Epidermal melanocyte (primary cell): ENCODE measurements at regions not wholly inside any gene's neighbourhood (a gene's known extent, or its start where the extent isn't known, plus 50 kb on each side); places are given as distances from the start of the nearest gene placed in this dataset.

ENCODE experiments used
- DNase-seq: peaks from one replicate; pipeline ENCODE4 v3.0.0; 2011; ENCODE audit warnings: low spot score; ENCODE audit not compliant: insufficient read length

GRCh38 chr18:75618146-75618545 is 190.6 kb upstream of the SMIM21 start:
- DNase-seq, result no peak

- DNase-seq, result no peak
Measured at GRCh38 chr18:75612456-75612855, 185.0 kb upstream of the SMIM21 start.

DNA sequence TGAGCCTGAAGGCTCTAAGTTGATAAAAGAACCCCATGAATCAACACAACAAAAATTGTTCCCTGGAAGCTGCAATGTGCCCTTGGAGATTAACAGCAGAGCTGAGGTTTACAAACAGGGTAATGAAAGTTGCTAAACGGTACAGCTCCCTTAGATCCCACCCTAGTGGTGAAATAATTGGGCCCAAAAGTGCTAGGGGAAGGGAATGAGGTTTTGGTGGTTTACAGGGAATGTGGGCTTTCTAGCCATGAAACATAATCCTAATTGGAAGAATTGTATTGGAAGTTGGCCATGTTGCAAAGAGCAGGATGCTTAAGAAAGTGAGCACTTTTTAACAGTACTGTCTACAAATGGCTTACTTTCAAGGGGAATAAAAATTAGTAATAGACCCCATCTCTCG is 180.2 kb upstream of the SMIM21 start:
- no peak for DNase-seq

DNA sequence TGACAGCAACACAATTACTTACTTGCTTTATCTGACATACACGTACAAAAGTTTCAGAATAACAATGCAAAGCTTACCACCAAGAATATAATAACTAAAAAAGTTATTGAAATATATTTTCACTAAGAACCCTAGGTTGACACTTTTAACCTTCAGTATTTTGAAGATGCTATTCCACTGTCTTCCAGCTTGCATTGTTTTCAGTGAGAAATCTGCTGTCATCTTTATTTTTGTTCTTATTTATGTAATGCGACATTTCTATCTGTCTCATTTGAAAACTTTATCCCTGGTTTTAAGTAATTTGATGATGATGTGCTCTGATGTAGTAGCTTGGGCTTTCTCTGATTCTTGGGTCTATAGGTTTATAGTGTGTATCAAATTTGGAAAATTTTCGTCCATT is 165.0 kb upstream of the SMIM21 start:
- DNase-seq, result no peak

DNA sequence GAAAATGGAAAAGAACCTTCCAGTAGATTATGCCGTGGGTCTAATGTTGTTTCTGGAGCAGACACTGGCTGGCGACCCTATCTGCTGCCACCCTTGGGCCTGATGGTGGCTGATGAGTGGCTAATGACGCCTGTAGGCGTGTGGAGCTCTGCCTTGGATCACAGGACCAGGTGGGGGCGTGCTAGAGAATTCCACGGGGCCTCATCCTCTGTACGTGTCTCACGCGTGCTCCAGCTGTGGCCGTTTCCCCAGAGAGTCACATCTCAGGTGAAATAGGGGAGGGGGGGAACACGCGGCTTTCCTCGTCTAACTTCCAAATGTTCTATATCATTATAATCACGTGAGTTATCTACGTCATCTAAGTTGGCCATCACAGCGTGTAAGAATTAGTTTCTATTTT is 160.9 kb upstream of the SMIM21 start:
- no peak for DNase-seq

- no peak for DNase-seq
Measured at GRCh38 chr18:75587131-75587530, 159.6 kb upstream of the SMIM21 start.

DNA sequence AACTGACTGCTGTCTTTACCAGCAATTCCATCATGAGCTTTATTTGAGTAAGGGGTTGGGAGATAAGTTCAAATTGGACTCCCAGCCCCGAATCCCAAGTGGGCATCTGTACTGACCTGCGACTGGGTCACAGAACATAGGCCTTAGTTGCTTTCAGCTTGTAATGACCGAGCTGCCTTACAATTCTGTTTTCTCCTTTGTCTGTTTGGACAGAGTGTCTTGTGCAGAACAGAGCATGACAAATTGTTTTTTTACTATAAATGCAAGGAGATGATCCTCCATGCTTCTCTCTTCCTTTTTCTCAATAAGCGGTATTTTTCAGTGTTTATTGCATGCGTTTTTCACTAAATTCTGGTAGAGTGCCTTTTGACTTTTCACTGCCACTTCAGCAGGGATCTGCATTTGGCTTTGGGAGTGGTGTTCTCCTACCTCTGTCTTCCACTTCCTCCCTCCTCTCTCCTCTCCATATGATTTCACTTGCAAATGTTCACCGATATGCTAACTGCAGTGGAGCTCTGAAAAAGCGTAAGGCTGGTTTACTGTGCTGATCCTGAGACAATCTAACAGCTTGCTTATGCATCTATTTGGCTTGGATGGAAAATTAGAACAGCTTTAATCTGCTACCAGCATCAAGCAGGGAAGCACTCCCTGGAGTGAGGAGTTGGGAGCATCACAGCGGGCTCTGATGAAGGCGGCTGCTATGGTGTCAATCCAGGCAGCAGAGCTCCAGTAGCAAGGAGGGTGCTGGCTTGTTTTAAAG is 158.8 kb upstream of the SMIM21 start:
- no peak for DNase-seq

GRCh38 chr18:75582940-75583339 is 155.4 kb upstream of the SMIM21 start:
- no peak for DNase-seq

- no peak for DNase-seq
Measured at GRCh38 chr18:75582406-75582821, 154.9 kb upstream of the SMIM21 start.

DNA sequence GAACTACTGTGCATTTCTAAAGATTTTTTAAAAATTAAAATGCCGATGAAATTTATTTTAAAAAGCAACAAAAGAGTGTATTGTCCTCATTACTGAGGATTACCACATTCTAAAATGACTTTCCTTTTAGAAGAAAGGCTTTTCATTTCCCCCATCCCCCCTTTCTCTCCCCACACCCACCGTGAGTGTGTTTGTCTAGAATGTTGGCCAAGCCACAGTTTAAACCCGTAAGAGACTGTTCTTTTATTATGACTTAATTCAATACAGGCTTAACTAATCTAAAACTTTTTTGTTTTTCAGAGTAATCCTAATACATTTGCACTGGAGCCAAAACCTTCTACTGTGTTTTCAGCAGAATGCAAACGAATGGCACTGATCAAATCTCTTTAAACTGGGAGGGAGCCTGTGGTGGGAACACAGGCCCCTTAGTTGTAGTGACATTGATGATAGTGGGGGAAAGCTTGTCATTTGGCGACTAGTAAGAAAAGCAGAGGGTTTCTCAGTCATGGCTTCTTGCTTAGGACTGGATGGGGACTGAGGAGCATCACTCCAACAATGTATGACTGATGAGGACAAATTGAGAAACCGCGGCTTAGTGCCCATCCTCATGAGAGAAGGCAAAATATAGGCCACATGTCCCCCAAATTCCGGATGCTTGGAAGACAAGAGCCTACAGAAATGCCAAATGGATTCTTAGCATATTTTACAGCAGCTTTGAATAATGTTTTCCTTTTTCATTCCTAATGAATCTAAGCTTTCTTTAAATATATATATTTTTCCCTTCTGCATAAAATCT is 154.0 kb upstream of the SMIM21 start:
- DNase-seq, result no peak

- DNase-seq, result no peak
Measured at GRCh38 chr18:75574187-75574586, 146.7 kb upstream of the SMIM21 start.

- DNase-seq, result no peak
Measured at GRCh38 chr18:75563150-75563549, 135.6 kb upstream of the SMIM21 start.

DNA sequence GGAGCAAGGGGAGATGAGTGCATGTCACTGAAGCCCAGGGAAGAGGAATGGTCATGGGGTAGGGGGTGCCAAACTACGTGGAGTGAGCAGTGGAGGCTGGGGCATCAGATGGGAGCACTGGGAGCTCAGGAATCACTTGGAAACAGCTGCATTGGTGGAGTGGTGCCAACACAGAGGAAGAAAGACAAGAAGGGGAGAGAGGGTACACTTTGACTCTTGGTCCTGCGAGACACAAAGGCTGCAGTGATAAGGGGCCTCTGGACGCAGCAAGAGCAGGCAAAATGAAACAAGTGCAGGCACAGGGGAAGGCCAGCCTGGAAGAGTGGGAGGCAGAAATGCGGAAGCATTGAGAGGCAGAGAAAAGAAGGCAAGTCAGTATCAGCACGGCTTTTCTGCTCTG is 134.7 kb upstream of the SMIM21 start:
- DNase-seq, result no peak

- no peak for DNase-seq
Measured at GRCh38 chr18:75558790-75559189, 131.3 kb upstream of the SMIM21 start.

GRCh38 chr18:75556841-75557240 is 129.3 kb upstream of the SMIM21 start:
- DNase-seq, result no peak

GRCh38 chr18:75554644-75555185 is 127.2 kb upstream of the SMIM21 start:
- no peak for DNase-seq

DNA sequence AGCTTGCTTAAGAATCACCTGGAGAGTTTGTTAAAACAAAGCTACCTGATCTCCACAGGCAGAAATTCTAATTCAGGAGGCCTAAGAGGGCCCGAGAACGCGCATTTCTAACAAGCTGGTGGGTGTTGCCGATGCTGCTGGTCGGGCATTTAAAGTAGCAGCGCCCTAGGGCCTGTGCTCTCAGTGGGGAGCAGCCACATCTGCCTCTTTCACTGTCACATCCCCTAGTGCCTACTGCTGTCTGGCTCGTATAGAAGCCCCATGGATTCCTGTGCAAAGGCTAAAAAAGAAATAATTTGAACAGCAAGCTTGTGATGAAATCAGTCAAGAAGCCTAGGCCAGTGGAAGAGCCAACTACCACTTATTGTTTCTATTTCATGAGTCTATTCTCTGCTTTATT is 126.7 kb upstream of the SMIM21 start:
- no peak for DNase-seq

DNA sequence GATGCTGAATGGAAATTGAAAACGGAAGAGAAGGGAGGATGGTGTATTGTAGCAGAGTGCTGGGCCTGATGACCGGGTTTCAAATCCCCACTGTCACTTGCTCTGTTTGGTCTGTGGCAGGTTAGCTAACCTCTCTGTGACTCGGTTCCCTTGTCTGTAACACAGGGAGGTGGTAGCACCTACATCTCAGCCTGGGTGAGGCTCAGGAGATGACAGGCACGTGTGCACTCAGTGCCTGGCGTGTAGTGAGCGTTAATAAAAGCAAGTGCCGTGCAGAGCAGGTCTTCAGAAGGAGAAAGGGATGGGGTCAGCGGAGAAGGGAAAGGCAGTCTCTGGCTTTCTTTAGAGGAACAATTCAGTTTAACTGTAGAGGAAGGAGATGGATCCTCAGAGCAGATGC is 125.5 kb upstream of the SMIM21 start:
- DNase-seq, result no peak

GRCh38 chr18:75551071-75551470 is 123.6 kb upstream of the SMIM21 start:
- DNase-seq, result no peak

DNA sequence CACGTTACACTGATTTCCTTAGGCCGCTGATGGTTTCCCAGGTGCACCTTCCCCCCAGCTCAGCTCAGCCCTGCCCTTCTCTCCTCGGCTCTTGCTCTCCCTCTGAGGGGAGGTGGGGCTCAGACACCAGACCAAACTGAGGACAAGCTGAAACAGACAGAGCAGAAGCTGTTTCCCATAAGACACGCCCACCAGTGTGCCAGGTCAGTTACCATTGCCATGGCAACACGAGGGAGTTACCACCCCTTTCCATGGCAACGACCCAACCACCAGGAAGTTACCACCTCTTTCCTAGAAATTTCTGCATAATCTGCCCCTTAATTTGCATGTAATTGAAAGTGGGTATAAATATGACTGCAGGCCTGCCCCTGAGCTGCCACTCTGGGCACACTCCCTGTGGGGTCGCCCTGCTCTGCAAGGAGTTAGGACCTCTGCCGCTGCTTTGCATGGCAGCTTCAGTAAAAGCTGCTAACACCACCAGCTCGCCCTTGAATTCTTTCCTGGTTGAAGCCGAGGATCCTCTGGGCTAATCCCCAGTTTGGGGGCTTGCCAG is 120.9 kb upstream of the SMIM21 start:
- no peak for DNase-seq

DNA sequence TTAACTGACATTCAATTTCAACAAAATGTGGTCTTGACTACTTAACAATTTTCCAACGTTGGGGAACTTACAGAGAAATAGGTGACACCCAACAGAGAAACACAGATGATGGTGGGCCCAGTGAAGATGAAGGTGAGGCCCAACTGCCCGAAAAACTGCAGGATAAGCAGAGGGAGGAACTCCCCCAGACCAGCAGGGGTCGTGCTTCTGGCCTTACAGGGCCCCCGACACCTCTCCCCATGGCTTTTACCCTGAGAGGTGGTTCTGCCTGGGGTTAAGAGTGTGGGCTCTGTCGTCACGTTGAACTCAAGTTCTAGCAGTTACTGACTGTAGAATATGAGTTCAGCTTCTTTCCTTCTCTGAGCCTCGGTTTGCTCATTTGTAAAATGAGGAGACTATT is 119.5 kb upstream of the SMIM21 start:
- no peak for DNase-seq

- DNase-seq, result no peak
Measured at GRCh38 chr18:75545189-75545588, 117.7 kb upstream of the SMIM21 start.
